ENCODE measurements at regions not wholly inside any gene's neighbourhood (a gene's known extent, or its start where the extent isn't known, plus 50 kb on each side); places are given as distances from the start of the nearest gene placed in this dataset.

DNA sequence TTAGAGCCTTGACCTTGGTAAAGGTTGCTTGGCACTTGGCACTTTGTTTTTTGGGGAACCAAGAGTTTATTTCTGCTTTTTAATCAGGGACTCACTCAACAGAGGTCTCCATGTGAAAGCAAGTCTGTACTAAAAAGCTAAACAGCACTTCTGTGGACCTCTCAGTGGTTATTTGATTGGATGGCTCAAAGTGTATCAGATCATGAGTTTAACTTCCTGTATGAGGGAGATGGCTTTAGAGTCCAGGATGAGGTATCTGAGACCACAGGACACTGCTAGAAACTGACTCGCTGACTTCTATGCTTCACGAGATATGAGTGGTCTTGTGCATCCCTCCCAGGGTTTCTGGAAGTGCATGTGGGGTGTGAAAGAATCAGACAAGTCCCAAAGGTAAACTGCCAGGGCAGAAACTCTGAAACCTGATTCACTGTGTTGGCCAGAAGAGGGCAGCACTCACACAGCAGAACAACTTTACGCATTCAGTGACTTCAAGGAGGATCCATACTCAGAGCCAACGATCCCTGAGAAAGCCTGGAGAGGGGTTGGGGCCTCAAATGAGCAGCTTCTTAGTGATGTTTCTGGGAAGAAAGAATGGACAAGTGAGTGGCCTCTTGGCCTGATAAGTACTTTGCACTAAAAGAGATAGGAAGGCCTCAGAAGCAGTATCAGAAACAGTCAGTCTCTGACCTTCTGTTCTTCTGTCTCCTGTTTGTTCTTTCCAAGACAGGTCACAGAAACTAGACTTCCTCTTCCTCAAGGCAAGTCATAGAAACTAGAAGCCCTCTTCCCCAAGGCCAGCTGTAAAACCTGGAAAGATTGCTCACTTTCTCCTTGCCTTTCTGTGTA lies 220.3 kb upstream of the CXCL13 start:
- Mint-ChIP-seq H3K4me3 (no peak overlapping the region), H3K4me1 (peaks cover 0 to 2% (median under 1%) of the 10 kb centered on the region in 4 donors), H3K36me3 (no peaks in the 10 kb centered on the region), H3K9me3 (peaks cover 0 to 2% (median 0%) of the 10 kb centered on the region in 8 donors), H3K27ac (peak overlapping the region in 1 of 7 donors; percentile 2), H3K27me3 (peaks cover 0 to 3% of the 10 kb centered on the region in 2 donors)
- H3K4me1 ChIP-seq (ENCODE audit: insufficient read depth, low read length) = no peaks in the 10 kb centered on the region
- DNase-seq = peak in 4 of 5 donors; percentile 29 to 46 (median 36)
- ChIA-PET POLR2A (ENCODE audit: partially characterized antibody) (no interaction called here), CTCF (ENCODE audit: partially characterized antibody) (interaction anchor here (0.9 to 4.1 kb wide), 14 partner anchors 9 to 218 kb away, joined by 3 to 20 read pairs (median 4); no protein-coding TSS in a partner anchor)
- intact Hi-C loops (cut with micrococcal nuclease) = loop anchor here (1.0 to 5.0 kb wide), 3 partner anchors 216 to 1132 kb away; no protein-coding TSS in a partner anchor
- H3K9me3 ChIP-seq (ENCODE audit: control insufficient read depth in 1 of 2, low read length in 2 of 2) = no peaks in the 10 kb centered on the region
- H3K27me3 ChIP-seq (ENCODE audit: insufficient read depth, low read length) = no peaks in the 10 kb centered on the region
- no peaks in the 10 kb centered on the region for H3K36me3 ChIP-seq (ENCODE audit: insufficient read depth, low read length)
- H3K27ac ChIP-seq (ENCODE audit: low read depth, low read length) = no peak overlapping the region
- H3K4me3 ChIP-seq (ENCODE audit: low read length in 2 of 2) = no peak overlapping the region

DNA sequence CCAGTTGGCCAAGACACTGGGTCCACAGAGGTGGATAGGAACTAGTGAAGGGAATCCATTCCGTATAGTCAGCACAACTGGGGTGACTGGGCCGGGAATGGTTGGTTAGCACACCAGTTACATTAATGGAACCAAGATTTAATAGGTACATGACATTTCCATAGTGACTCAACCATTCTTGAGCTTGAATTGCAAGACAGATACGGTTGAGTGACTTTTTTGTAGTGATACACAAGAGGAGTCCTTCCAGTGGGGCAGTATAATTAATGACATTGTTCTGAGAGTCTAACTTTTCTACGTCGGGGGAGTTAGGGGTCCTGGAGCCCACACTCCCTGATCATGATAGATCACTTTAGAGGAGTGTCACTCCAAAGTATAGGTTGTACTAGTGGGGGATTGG lies 211.6 kb upstream of the CXCL13 start:
- Histone ChIP-seq H3K36me3 (ENCODE audit: insufficient read depth, low read length) (no peaks in the 10 kb centered on the region), H3K27ac (ENCODE audit: low read depth, low read length) (no peak overlapping the region), H3K27me3 (ENCODE audit: insufficient read depth, low read length) (no peaks in the 10 kb centered on the region), H3K4me1 (ENCODE audit: insufficient read depth, low read length) (no peaks in the 10 kb centered on the region), H3K9me3 (ENCODE audit: control insufficient read depth in 1 of 2, low read length in 2 of 2) (no peaks in the 10 kb centered on the region), H3K4me3 (ENCODE audit: low read length in 2 of 2) (no peak overlapping the region)
- Mint-ChIP-seq H3K36me3 (no peaks in the 10 kb centered on the region), H3K4me1 (no peaks in the 10 kb centered on the region), H3K9me3 (peaks cover 0 to 2% (median 0%) of the 10 kb centered on the region in 8 donors), H3K27me3 (peaks cover 2 to 3% of the 10 kb centered on the region in 2 donors), H3K27ac (no peak overlapping the region), H3K4me3 (no peak overlapping the region)
- no peak for DNase-seq
- intact Hi-C loops (cut with micrococcal nuclease) = no loop called here
- ChIA-PET POLR2A (ENCODE audit: partially characterized antibody) (no interaction called here), CTCF (ENCODE audit: partially characterized antibody) (interaction anchor here (3.9 kb wide), 1 partner anchor 9 kb away, joined by 20 read pairs; no protein-coding TSS in a partner anchor)

DNA sequence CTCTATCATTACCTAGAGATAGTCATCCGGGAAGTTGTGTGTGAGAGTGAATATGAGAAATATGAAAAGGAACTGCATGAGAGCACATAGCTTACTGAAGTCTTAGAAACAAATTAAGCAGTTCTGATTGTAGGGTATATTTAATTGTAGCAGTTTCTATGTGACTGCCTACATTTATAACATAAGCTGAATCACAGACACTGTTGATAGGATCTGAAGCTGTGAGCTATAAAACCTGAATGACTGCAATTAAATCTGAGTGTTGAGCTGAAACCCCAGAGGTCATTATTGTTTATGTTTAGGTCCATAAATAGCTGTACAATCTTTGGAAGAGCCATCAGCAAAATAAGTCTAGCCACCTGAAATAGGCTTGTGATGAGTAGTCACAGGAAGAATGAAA lies 210.1 kb upstream of the CXCL13 start:
- H3K27me3 ChIP-seq (ENCODE audit: insufficient read depth, low read length) = no peaks in the 10 kb centered on the region
- Mint-ChIP-seq H3K36me3 (no peaks in the 10 kb centered on the region), H3K4me1 (peaks cover 0 to 3% (median 0%) of the 10 kb centered on the region in 4 donors), H3K27me3 (peaks cover 3 to 6% of the 10 kb centered on the region in 2 donors), H3K4me3 (no peak overlapping the region), H3K27ac (no peak overlapping the region), H3K9me3 (peaks cover 0 to 7% (median 1%) of the 10 kb centered on the region in 8 donors)
- no peaks in the 10 kb centered on the region for H3K9me3 ChIP-seq (ENCODE audit: control insufficient read depth in 1 of 2, low read length in 2 of 2)
- H3K27ac ChIP-seq (ENCODE audit: low read depth, low read length) = no peak overlapping the region
- no peak for DNase-seq
- H3K36me3 ChIP-seq (ENCODE audit: insufficient read depth, low read length) = no peaks in the 10 kb centered on the region
- no peaks in the 10 kb centered on the region for H3K4me1 ChIP-seq (ENCODE audit: insufficient read depth, low read length)
- ChIA-PET CTCF (ENCODE audit: partially characterized antibody) (interaction anchor here (1.3 to 3.9 kb wide), 2 partner anchors 8 to 11 kb away, joined by 4 to 20 read pairs; no protein-coding TSS in a partner anchor), POLR2A (ENCODE audit: partially characterized antibody) (no interaction called here)
- intact Hi-C loops (cut with micrococcal nuclease) = no loop called here
- no peak overlapping the region for H3K4me3 ChIP-seq (ENCODE audit: low read length in 2 of 2)

DNA sequence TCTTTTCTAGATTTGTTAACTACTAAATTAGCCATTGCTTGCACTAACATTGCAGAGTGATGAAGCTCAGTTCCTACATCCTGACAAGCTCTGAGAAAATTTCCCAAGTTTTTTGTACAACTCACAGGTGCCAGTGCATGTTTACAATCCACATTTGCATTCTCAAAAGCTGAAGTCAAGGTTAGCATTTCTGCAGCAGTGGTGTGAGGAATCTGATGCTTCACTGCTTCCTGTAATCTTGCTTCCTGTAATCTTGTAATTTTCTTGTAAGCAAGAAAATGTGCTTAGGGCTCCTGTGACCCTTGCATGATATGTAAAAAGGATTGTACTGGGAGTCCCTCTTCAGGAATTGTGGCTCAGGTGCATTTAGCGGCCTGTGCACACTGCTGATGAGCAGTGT lies 207.4 kb upstream of the CXCL13 start:
- Histone ChIP-seq H3K4me3 (ENCODE audit: low read length in 2 of 2) (no peak overlapping the region), H3K27me3 (ENCODE audit: insufficient read depth, low read length) (no peaks in the 10 kb centered on the region), H3K9me3 (ENCODE audit: control insufficient read depth in 1 of 2, low read length in 2 of 2) (no peaks in the 10 kb centered on the region), H3K27ac (ENCODE audit: low read depth, low read length) (no peak overlapping the region), H3K4me1 (ENCODE audit: insufficient read depth, low read length) (no peaks in the 10 kb centered on the region), H3K36me3 (ENCODE audit: insufficient read depth, low read length) (no peaks in the 10 kb centered on the region)
- Mint-ChIP-seq H3K9me3 (peaks cover 0 to 7% (median 3%) of the 10 kb centered on the region in 8 donors), H3K27ac (no peak overlapping the region), H3K4me1 (peaks cover 0 to 3% (median 0%) of the 10 kb centered on the region in 4 donors), H3K27me3 (peaks cover 6 to 14% of the 10 kb centered on the region in 2 donors), H3K4me3 (no peak overlapping the region), H3K36me3 (no peaks in the 10 kb centered on the region)
- ChIA-PET POLR2A (ENCODE audit: partially characterized antibody) (no interaction called here), CTCF (ENCODE audit: partially characterized antibody) (no interaction called here)
- no peak for DNase-seq
- intact Hi-C loops (cut with micrococcal nuclease) = no loop called here

GRCh38 chr4:77399831-77400230 lies 205.8 kb upstream of the CXCL13 start:
- Histone ChIP-seq H3K36me3 (ENCODE audit: insufficient read depth, low read length) (no peaks in the 10 kb centered on the region), H3K27me3 (ENCODE audit: insufficient read depth, low read length) (no peaks in the 10 kb centered on the region), H3K4me1 (ENCODE audit: insufficient read depth, low read length) (no peaks in the 10 kb centered on the region), H3K9me3 (ENCODE audit: control insufficient read depth in 1 of 2, low read length in 2 of 2) (no peaks in the 10 kb centered on the region), H3K27ac (ENCODE audit: low read depth, low read length) (no peak overlapping the region), H3K4me3 (ENCODE audit: low read length in 2 of 2) (no peak overlapping the region)
- peaks cover 0 to 3% (median 0%) of the 10 kb centered on the region in 4 donors for H3K4me1 Mint-ChIP-seq
- DNase-seq = no peak
- H3K27ac Mint-ChIP-seq = no peak overlapping the region
- CTCF ChIA-PET (ENCODE audit: partially characterized antibody) = no interaction called here
- POLR2A ChIA-PET (ENCODE audit: partially characterized antibody) = no interaction called here
- intact Hi-C loops (cut with micrococcal nuclease) = no loop called here
- H3K4me3 Mint-ChIP-seq = no peak overlapping the region
- H3K9me3 Mint-ChIP-seq = peaks cover 0 to 7% (median 3%) of the 10 kb centered on the region in 8 donors
- peaks cover 6 to 21% of the 10 kb centered on the region in 2 donors for H3K27me3 Mint-ChIP-seq
- no peaks in the 10 kb centered on the region for H3K36me3 Mint-ChIP-seq

DNA sequence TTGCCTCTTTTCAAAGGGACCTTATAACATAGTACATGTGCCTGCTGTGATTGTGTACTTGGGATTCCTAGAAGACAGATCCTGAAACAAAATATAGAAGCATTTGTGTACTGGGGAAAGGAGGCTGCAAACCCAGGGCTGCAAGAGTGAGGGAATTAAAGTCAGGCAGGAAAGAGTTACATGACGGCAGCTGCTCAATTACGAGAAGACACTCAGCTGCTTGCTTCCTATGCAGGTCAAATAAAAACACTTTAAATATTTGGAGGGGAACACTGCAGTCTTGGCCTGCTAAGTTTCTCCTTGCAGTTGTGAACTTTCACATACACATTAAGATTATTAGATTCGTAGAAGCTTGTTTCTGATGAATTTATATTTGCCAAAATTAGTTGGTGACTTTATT lies 191.9 kb upstream of the CXCL13 start:
- no peaks in the 10 kb centered on the region for H3K36me3 Mint-ChIP-seq
- no peaks in the 10 kb centered on the region for H3K4me1 ChIP-seq (ENCODE audit: insufficient read depth, low read length)
- DNase-seq = no peak
- H3K36me3 ChIP-seq (ENCODE audit: insufficient read depth, low read length) = no peaks in the 10 kb centered on the region
- ChIA-PET POLR2A (ENCODE audit: partially characterized antibody) (no interaction called here), CTCF (ENCODE audit: partially characterized antibody) (interaction anchor here (1.1 kb wide), 1 partner anchor 34 kb away, joined by 3 read pairs; no protein-coding TSS in a partner anchor)
- H3K27ac ChIP-seq (ENCODE audit: low read depth, low read length) = no peak overlapping the region
- H3K9me3 ChIP-seq (ENCODE audit: control insufficient read depth in 1 of 2, low read length in 2 of 2) = no peaks in the 10 kb centered on the region
- H3K27ac Mint-ChIP-seq = no peak overlapping the region
- intact Hi-C loops (cut with micrococcal nuclease) = no loop called here
- H3K9me3 Mint-ChIP-seq = no peaks in the 10 kb centered on the region
- H3K27me3 ChIP-seq (ENCODE audit: insufficient read depth, low read length) = no peaks in the 10 kb centered on the region
- H3K4me3 Mint-ChIP-seq = no peak overlapping the region
- H3K4me3 ChIP-seq (ENCODE audit: low read length in 2 of 2) = no peak overlapping the region
- H3K4me1 Mint-ChIP-seq = peaks cover 0 to 3% (median 0%) of the 10 kb centered on the region in 4 donors
- peaks cover 7 to 12% of the 10 kb centered on the region in 2 donors for H3K27me3 Mint-ChIP-seq

DNA sequence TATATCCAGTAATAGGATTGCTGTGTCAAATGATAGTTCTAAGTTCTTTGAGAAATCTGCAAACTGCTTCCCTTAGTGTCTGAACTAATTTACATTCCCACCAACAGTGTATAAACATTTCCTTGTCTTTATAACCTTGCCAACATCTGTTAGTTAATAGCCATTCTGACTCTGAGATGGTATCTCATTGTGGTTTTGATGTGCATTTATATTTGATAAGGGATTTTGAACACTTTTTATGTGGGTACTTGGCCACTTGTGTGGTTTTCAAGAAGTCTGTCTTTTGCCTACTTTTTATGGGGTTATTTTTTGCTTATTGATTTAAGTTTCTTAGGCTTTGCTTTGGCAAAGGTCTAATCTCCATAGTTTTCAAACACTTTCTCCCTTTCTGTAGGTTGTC lies 189.9 kb upstream of the CXCL13 start:
- no peaks in the 10 kb centered on the region for H3K9me3 Mint-ChIP-seq
- no peaks in the 10 kb centered on the region for H3K4me1 ChIP-seq (ENCODE audit: insufficient read depth, low read length)
- peaks cover 0 to 3% (median 0%) of the 10 kb centered on the region in 4 donors for H3K4me1 Mint-ChIP-seq
- no peak for DNase-seq
- CTCF ChIA-PET (ENCODE audit: partially characterized antibody) = interaction anchor here (1.1 kb wide), 1 partner anchor 29 kb away, joined by 3 read pairs; no protein-coding TSS in a partner anchor
- H3K4me3 Mint-ChIP-seq = no peak overlapping the region
- no peak overlapping the region for H3K27ac Mint-ChIP-seq
- H3K27ac ChIP-seq (ENCODE audit: low read depth, low read length) = no peak overlapping the region
- no peaks in the 10 kb centered on the region for H3K36me3 Mint-ChIP-seq
- H3K9me3 ChIP-seq (ENCODE audit: control insufficient read depth in 1 of 2, low read length in 2 of 2) = no peaks in the 10 kb centered on the region
- peaks cover 3 to 12% of the 10 kb centered on the region in 2 donors for H3K27me3 Mint-ChIP-seq
- intact Hi-C loops (cut with micrococcal nuclease) = no loop called here
- H3K4me3 ChIP-seq (ENCODE audit: low read length in 2 of 2) = no peak overlapping the region
- POLR2A ChIA-PET (ENCODE audit: partially characterized antibody) = no interaction called here
- H3K36me3 ChIP-seq (ENCODE audit: insufficient read depth, low read length) = no peaks in the 10 kb centered on the region
- H3K27me3 ChIP-seq (ENCODE audit: insufficient read depth, low read length) = no peaks in the 10 kb centered on the region

All from CD4-positive, alpha-beta memory T cell (primary cell).